Astrocyte of the spinal cord (primary cell): ENCODE measurements at regions not wholly inside any gene's neighbourhood (a gene's known extent, or its start where the extent isn't known, plus 50 kb on each side); places are given as distances from the start of the nearest gene placed in this dataset.
A peak's percentile ranks its signal among the peaks of the same experiment; 100 is the strongest.

Experiments used
- DNase-seq: peaks from one replicate; pipeline ENCODE4 v3.0.0; 2011; ENCODE audit warnings: low read depth, low spot score
- H3K4me3 ChIP-seq: 2 replicates; pipeline ENCODE4 v1.5.1; 2011; ENCODE audit warnings: low read depth, mild to moderate bottlenecking, low read length, moderate library complexity
- in situ Hi-C: cut with HindIII; loops from 2 replicates; pipeline ENCODE4 v1.10.0; 2017; ENCODE audit warnings: low sequenced_read_pairs
- TF ChIP-seq, protein P1 (sequence below): IDR thresholded peaks from 2 replicates; pipeline ENCODE4 v1.5.1; 2012; ENCODE audit warnings: low read depth, mild to moderate bottlenecking, low read length, inconsistent platforms

DNA sequence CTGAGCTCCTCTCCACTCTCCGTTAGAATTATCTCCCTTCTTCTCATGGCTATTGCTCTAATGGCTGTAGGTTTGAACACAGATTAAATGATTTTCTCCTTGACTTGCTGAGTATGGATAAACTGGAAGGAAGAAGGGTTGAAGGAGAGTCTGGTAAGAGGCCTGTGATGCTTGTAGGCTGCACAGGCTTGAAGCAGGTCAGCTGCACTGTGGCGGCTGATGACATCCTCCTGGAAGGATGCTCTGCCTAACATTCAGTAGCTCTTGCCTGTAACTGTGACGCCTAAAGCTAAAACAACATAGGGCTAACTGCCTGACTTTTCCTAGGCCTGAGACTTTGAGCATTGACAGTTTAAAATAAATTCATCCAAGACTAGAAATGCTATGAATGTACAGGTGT lies 166.3 kb downstream of the MREG start:
- TF ChIP-seq, protein P1, sequence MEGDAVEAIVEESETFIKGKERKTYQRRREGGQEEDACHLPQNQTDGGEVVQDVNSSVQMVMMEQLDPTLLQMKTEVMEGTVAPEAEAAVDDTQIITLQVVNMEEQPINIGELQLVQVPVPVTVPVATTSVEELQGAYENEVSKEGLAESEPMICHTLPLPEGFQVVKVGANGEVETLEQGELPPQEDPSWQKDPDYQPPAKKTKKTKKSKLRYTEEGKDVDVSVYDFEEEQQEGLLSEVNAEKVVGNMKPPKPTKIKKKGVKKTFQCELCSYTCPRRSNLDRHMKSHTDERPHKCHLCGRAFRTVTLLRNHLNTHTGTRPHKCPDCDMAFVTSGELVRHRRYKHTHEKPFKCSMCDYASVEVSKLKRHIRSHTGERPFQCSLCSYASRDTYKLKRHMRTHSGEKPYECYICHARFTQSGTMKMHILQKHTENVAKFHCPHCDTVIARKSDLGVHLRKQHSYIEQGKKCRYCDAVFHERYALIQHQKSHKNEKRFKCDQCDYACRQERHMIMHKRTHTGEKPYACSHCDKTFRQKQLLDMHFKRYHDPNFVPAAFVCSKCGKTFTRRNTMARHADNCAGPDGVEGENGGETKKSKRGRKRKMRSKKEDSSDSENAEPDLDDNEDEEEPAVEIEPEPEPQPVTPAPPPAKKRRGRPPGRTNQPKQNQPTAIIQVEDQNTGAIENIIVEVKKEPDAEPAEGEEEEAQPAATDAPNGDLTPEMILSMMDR = no peak
- no peak for DNase-seq
- H3K4me3 ChIP-seq = no peak overlapping the region
- in situ Hi-C loops = no loop called here

DNA sequence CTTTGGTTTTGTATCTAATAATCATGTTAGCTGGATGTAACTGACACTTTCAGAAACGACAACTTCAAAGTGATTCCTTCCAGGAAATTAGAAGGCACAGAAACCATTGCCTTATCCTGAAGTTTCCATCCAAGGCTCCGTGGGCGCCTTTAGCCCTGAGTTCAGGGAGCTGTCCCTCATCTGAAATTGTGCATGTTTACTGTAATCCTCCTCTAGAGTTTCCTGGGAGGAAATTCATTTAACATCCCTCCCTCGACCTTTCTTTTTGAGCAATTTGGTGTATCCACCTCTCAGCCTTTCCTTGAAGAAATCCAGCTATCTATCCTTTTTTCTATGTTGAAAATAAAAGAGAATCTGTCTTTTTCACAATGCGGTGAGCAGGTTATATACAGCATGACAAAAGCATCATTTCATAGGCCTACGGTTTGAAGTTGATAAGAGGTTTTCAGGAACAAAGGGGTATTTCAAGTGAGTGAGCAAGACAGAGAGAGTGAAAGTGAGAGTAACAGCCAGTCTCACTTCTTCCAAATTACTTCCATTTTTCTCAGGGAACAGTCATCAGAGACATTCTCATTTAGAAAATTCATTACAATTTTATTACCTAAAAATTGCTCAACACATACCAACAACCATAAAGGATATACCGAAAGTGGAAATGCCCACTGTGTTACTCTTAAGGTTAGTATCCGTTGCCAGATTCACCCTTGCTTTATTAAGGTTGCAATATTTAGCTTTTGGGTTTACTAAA lies 167.3 kb downstream of the MREG start:
- no peak for DNase-seq
- TF ChIP-seq, protein P1 = no peak
- no peak overlapping the region for H3K4me3 ChIP-seq
- in situ Hi-C loops = no loop called here

DNA sequence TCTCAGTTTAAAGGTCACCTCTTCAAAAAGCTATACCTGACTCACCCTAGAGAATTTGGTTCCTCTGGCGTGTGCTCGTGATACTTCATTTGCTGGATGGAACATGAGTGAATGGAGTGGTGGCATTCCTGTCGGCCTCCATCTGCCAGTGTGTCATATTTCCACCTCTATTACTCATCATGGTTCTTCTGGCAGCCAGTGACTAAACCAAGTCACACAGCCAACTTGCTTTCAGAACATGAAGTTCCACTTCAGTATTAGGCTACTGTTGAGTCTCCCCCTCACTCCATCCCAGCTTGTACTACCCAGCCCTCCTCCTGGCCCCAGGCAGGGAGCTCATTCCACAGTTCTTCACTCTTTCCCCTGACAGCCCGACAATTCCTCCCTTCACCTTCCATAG lies 169.8 kb downstream of the MREG start:
- TF ChIP-seq, protein P1 = no peak
- H3K4me3 ChIP-seq = no peak overlapping the region
- peak; percentile 87 for DNase-seq
- in situ Hi-C loops = no loop called here

DNA sequence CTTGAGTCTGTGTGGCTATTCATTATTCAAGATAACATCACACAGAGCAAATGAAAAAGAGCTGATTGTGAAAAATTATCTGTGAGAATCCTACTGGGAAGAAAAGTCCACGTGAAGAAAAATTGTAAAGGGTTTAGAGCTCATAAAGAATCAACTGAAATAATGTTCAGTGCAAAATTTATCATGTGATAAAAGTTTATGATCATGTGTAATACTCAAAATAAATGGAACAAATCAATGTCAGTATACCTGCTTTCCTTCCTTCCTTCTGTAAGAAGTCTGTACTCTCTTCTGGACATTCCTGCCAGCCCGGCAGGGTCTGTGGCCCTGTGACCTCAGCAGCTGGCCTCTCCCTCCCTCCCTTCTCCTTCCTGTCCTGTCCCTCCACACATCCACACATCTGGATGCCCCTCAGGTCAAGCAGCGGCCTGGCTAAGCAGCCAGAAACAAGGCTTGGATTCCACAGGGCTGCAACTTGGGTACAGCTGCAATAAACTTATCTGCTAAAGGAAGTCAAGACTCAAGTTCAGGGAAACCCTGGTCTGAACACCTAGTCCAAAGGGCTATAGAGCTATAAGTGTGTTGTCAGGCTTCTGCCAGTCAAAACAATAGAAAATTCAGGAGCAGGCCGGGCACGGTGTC lies 172.1 kb downstream of the MREG start:
- in situ Hi-C loops = no loop called here
- no peak overlapping the region for H3K4me3 ChIP-seq
- no peak for DNase-seq
- TF ChIP-seq, protein P1 = no peak

DNA sequence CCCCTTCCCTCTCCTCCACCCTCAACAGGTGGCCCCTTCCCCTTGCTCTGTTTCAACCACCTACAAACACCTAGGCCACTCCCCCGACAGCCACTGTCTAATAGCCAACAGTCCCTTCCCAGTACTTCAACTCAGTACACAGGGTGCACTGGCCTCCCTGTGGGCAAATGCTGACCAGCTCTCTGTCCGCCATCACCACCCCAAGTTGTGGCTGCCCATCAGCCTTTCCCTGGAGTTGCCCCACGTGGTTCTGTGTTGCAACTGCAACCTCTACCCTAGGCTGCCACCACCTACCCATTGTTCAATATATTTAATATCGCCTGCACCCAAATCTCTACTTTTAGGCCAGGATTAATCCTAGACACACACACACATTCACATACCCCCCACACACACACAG lies 173.5 kb downstream of the MREG start:
- TF ChIP-seq, protein P1 = no peak
- H3K4me3 ChIP-seq = no peak overlapping the region
- DNase-seq = no peak
- in situ Hi-C loops = no loop called here

DNA sequence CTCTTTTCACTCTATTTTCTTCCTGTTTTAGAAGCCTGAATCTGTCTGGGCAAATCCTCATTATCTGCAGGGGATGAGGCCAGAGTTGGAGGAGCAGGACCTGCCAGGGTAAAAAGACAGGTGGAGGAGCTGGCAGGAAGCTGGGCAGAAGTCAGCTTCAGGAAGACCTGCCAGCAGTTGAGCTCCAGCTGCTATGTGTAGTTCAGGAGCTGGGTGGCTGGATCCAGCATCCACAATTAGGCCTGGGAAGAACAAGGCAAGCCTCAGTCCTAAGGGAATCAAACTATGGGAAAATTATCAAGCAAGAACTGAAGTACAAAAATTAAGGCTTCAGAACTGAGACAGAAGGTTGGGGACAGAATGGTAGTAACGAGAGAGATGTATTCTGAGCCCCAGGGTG lies 174.0 kb downstream of the MREG start:
- in situ Hi-C loops = no loop called here
- no peak overlapping the region for H3K4me3 ChIP-seq
- DNase-seq = no peak
- TF ChIP-seq, protein P1 = no peak
